Skeletal muscle tissue (tissue), 3 donors: ENCODE measurements at regions not wholly inside any gene's neighbourhood (a gene's known extent, or its start where the extent isn't known, plus 50 kb on each side); places are given as distances from the start of the nearest gene placed in this dataset.

Experiments used
- H3K27ac ChIP-seq: one replicate; pipeline ENCODE4 v1.7.0; 2013; ENCODE audit warnings: mild to moderate bottlenecking, low read depth, low read length, inconsistent platforms
- H3K27me3 ChIP-seq, 3 donors: one replicate each; pipeline ENCODE4 v1.7.0; 2013; ENCODE audit warnings: low read length in 3 of 3; ENCODE audit not compliant: control insufficient read depth in 3 of 3, insufficient read depth in 3 of 3
- H3K36me3 ChIP-seq, 3 donors: one replicate each; pipeline ENCODE4 v1.7.0; 2013; ENCODE audit warnings: low read length in 3 of 3; ENCODE audit not compliant: control insufficient read depth in 3 of 3, insufficient read depth in 3 of 3
- H3K4me1 ChIP-seq, 3 donors: one replicate each; pipeline ENCODE4 v1.7.0; 2013; ENCODE audit warnings: low read length in 3 of 3, mild to moderate bottlenecking in 3 of 3; ENCODE audit not compliant: control insufficient read depth in 3 of 3, insufficient read depth in 3 of 3
- H3K4me3 ChIP-seq, 3 donors: one replicate each; pipeline ENCODE4 v1.7.0; 2013; ENCODE audit warnings: low read length in 3 of 3
- H3K9ac ChIP-seq, 3 donors: one replicate each; pipeline ENCODE4 v1.7.0; 2013; ENCODE audit warnings: low read length in 3 of 3, mild to moderate bottlenecking in 3 of 3, moderate library complexity in 2 of 3, low read depth in 1 of 3
- H3K9me3 ChIP-seq, 3 donors: one replicate each; pipeline ENCODE4 v1.7.0; 2013; ENCODE audit warnings: low read length in 3 of 3; ENCODE audit not compliant: control insufficient read depth in 3 of 3
- donor health status: Osteomylitis.

DNA sequence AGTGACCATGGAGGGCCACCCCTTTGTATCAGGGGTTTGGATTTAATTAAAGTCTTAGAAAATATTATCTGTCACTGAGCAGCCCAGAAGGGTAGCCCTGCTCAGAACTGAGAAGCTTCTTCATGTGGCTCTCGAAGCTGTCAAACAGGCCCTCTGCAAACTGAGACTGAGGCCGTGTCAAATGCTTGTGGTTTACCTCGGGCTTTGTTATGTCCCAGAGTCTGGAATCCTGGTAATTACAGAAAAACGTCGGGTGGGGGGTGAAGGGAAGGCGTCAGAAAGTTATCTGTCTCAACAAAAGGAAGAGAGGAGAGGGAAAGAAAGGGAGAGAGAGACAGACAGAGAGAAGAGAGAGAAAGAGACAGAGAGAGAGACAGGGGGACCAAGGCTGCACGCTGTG, 200.8 kb downstream of the BMP7 start:
- Histone ChIP-seq H3K36me3 (no peaks in the 10 kb centered on the region), H3K9ac (no peak overlapping the region), H3K27me3 (peaks cover 19 to 53% (median 32%) of the 10 kb centered on the region in 3 donors), H3K4me3 (no peak overlapping the region), H3K9me3 (no peaks in the 10 kb centered on the region), H3K27ac (no peak overlapping the region), H3K4me1 (no peaks in the 10 kb centered on the region)

- Histone ChIP-seq H3K4me3 (no peak overlapping the region), H3K9me3 (no peaks in the 10 kb centered on the region), H3K27ac (no peak overlapping the region), H3K4me1 (no peaks in the 10 kb centered on the region), H3K27me3 (peaks cover 21 to 55% (median 34%) of the 10 kb centered on the region in 3 donors), H3K9ac (no peak overlapping the region), H3K36me3 (no peaks in the 10 kb centered on the region)
These were observed 200.1 kb downstream of the BMP7 start for GRCh38 chr20:57066126-57066900.

- H3K4me3 ChIP-seq, result no peak overlapping the region
- H3K36me3 ChIP-seq, result no peaks in the 10 kb centered on the region
- H3K27me3 ChIP-seq, result peaks cover 35 to 81% (median 50%) of the 10 kb centered on the region in 3 donors
- no peaks in the 10 kb centered on the region for H3K4me1 ChIP-seq
- no peak overlapping the region for H3K9ac ChIP-seq
- no peaks in the 10 kb centered on the region for H3K9me3 ChIP-seq
- H3K27ac ChIP-seq, result no peak overlapping the region
These were observed 197.0 kb downstream of the BMP7 start for GRCh38 chr20:57069442-57069841.

- Histone ChIP-seq H3K9ac (no peak overlapping the region), H3K9me3 (no peaks in the 10 kb centered on the region), H3K27me3 (peaks cover 37 to 82% (median 47%) of the 10 kb centered on the region in 3 donors), H3K27ac (no peak overlapping the region), H3K36me3 (no peaks in the 10 kb centered on the region), H3K4me1 (no peaks in the 10 kb centered on the region), H3K4me3 (no peak overlapping the region)
These were observed 196.1 kb downstream of the BMP7 start for GRCh38 chr20:57070296-57070695.

GRCh38 chr20:57071283-57071731, 195.1 kb downstream of the BMP7 start:
- no peak overlapping the region for H3K27ac ChIP-seq
- no peaks in the 10 kb centered on the region for H3K9me3 ChIP-seq
- H3K4me1 ChIP-seq, result no peaks in the 10 kb centered on the region
- H3K27me3 ChIP-seq, result peaks cover 37 to 78% (median 40%) of the 10 kb centered on the region in 3 donors
- no peak overlapping the region for H3K4me3 ChIP-seq
- H3K9ac ChIP-seq, result no peak overlapping the region
- H3K36me3 ChIP-seq, result no peaks in the 10 kb centered on the region

DNA sequence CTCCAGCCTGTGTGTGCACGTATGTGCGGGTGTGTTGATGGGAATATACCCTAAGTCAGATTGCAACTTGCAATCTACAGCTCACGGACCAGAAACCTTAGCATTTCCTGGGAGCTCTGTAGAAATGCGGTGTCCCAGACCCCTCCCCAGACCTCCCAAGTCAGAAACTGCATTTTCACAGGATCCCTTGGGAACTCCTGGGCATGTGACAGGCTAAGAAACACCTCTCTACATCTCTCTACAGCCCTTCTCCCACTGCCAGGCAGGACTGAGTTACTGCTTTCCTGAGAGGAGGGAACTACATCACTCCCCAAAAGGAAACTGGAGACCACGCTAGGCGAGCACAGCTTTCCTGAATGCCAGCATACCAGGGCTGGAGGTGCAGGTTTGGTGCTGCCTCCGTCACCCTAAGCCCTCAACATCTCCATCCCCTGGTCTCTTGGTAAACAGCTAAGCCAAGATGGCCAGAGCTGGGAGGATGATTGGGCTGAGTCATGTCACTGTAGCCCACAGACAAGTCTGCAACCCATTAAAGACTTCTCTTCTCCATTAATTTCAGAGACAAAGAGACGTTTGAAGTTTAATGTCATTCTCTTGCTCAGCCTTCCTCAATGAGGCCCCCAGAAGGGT, 194.4 kb downstream of the BMP7 start:
- no peaks in the 10 kb centered on the region for H3K4me1 ChIP-seq
- H3K9ac ChIP-seq, result no peak overlapping the region
- H3K27me3 ChIP-seq, result peaks cover 37 to 70% (median 38%) of the 10 kb centered on the region in 3 donors
- no peaks in the 10 kb centered on the region for H3K36me3 ChIP-seq
- no peak overlapping the region for H3K4me3 ChIP-seq
- peaks cover 0 to 4% (median 3%) of the 10 kb centered on the region in 3 donors for H3K9me3 ChIP-seq
- no peak overlapping the region for H3K27ac ChIP-seq

- Histone ChIP-seq H3K9me3 (peaks cover 0 to 10% (median 6%) of the 10 kb centered on the region in 3 donors), H3K36me3 (no peaks in the 10 kb centered on the region), H3K4me1 (no peaks in the 10 kb centered on the region), H3K27ac (no peak overlapping the region), H3K27me3 (peaks cover 37 to 61% (median 38%) of the 10 kb centered on the region in 3 donors), H3K9ac (no peak overlapping the region), H3K4me3 (no peak overlapping the region)
These were observed 193.0 kb downstream of the BMP7 start for GRCh38 chr20:57073402-57073801.

DNA sequence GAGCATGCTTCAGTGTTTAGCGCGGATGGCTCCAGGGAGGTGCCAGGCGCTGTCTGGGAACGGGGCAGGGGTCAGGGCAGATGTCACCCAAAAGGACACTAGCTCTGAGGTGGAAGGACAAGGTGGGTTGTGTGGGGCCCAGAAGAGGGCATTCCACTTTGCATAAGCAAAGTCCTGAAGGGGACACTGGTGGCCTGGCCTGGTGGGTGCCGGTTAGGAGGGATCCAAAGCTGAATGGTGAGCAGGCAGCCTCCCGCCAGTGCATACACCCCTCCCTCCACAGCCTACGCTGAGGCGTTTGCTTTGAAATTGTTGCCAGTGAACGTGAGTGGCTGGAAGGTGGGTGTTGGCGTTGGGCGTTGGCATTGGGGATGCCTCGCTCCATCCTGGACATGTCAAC, 192.1 kb downstream of the BMP7 start:
- no peak overlapping the region for H3K9ac ChIP-seq
- peaks cover 4 to 16% (median 6%) of the 10 kb centered on the region in 3 donors for H3K9me3 ChIP-seq
- no peaks in the 10 kb centered on the region for H3K4me1 ChIP-seq
- no peak overlapping the region for H3K27ac ChIP-seq
- H3K4me3 ChIP-seq, result no peak overlapping the region
- H3K27me3 ChIP-seq, result peaks cover 30 to 53% (median 38%) of the 10 kb centered on the region in 3 donors
- no peaks in the 10 kb centered on the region for H3K36me3 ChIP-seq

GRCh38 chr20:57075181-57075580, 191.3 kb downstream of the BMP7 start:
- Histone ChIP-seq H3K4me3 (no peak overlapping the region), H3K4me1 (no peaks in the 10 kb centered on the region), H3K27ac (no peak overlapping the region), H3K27me3 (peaks cover 26 to 46% (median 33%) of the 10 kb centered on the region in 3 donors), H3K9me3 (peaks cover 6 to 21% (median 7%) of the 10 kb centered on the region in 3 donors), H3K9ac (no peak overlapping the region), H3K36me3 (no peaks in the 10 kb centered on the region)

- Histone ChIP-seq H3K27ac (no peak overlapping the region), H3K9me3 (peaks cover 6 to 23% (median 7%) of the 10 kb centered on the region in 3 donors), H3K4me3 (no peak overlapping the region), H3K27me3 (peaks cover 26 to 44% (median 31%) of the 10 kb centered on the region in 3 donors), H3K9ac (no peak overlapping the region), H3K4me1 (no peaks in the 10 kb centered on the region), H3K36me3 (no peaks in the 10 kb centered on the region)
These were observed 190.8 kb downstream of the BMP7 start for GRCh38 chr20:57075603-57076002.
